HCT116 (cell line): ENCODE measurements at regions not wholly inside any gene's neighbourhood (a gene's known extent, or its start where the extent isn't known, plus 50 kb on each side); places are given as distances from the start of the nearest gene placed in this dataset.

Experiments
- ATAC-seq: fragments of 200-7000 bp; cut with Tn5 transposase; 2 replicates; pipeline ENCODE4 v1.9.1; 2020; ENCODE audit warnings: mild to moderate bottlenecking, moderate library complexity
- BruUV-seq: library from RNA; stranded (reverse); fragments of 400-500 nt; replicated peaks from 2 replicates; lab custom pipeline; 2021; lab: Mats Ljungman, UMichigan
- CTCF ChIA-PET: fragments of 300-600 bp; sonication (Branson Sonifier 250); formaldehyde crosslinking; loops from one replicate; lab custom pipeline; 2021; ENCODE audit warnings: antibody characterized with exemption; lab: Charles Lee
- POLR2A ChIA-PET: fragments of 300-600, 350-600 bp; sonication (Branson Sonifier 250); formaldehyde crosslinking; loops from one replicate; lab custom pipeline; 2021; ENCODE audit warnings: antibody characterized with exemption; lab: Charles Lee
- RAD21 ChIA-PET, 2 experiments: fragments of 300-600 bp; sonication (Branson Sonifier 250); formaldehyde crosslinking; loops; one replicate each; lab custom pipeline; 2023; ENCODE audit warnings: low total read pairs in 2 of 2; ENCODE audit not compliant: uncharacterized antibody in 2 of 2, unreplicated experiment in 2 of 2, low non-redundant PET in 1 of 2; lab: Charles Lee
- DNase-seq: peaks from one replicate; pipeline ENCODE4 v3.0.0-alpha.2; 2010; ENCODE audit warnings: low read depth, low spot score
- H2AFZ ChIP-seq: fragments of 200-600 bp; shearing (Covaris generic), sonication (generic); 2 replicates; pipeline ENCODE4 v1.6.1; 2017; ENCODE audit warnings: low read depth, mixed run types, mixed read lengths, antibody characterized with exemption, low read length; ENCODE audit not compliant: poor library complexity, severe bottlenecking
- H3K27ac ChIP-seq: 2 replicates; pipeline ENCODE4 v1.5.1; 2012; ENCODE audit warnings: low read depth, low read length
- H3K27me3 ChIP-seq: fragments of 200-600 bp; sonication (generic); 2 replicates; pipeline ENCODE4 v1.6.1; 2016; ENCODE audit warnings: mixed run types, low read length, mixed read lengths; ENCODE audit not compliant: insufficient read depth
- H3K36me3 ChIP-seq, 2 experiments: fragments of 200-500 bp in 1 of 2; fragments of 200-600 bp in 1 of 2; sonication (Bioruptor generic) in 1 of 2; sonication (generic) in 1 of 2; 2 replicates each; pipeline versions ENCODE4 v1.5.1 to v1.6.1; 2014 to 2016; ENCODE audit warnings: low read length in 2 of 2, inconsistent platforms in 1 of 2, mixed read lengths in 1 of 2, mixed run types in 1 of 2; ENCODE audit not compliant: insufficient read depth in 2 of 2, control insufficient read depth in 1 of 2
- H3K4me1 ChIP-seq, 2 experiments: fragments of 200-600 bp in 1 of 2; sonication (generic) in 1 of 2; 2 replicates each; pipeline versions ENCODE4 v1.5.1 to v1.6.1; 2012 to 2017; ENCODE audit warnings: low read length in 2 of 2, inconsistent platforms in 1 of 2, mild to moderate bottlenecking in 1 of 2, mixed read lengths in 1 of 2, mixed run types in 1 of 2, moderate library complexity in 1 of 2; ENCODE audit not compliant: insufficient read depth in 2 of 2, control insufficient read depth in 1 of 2
- H3K4me2 ChIP-seq: fragments of 200-600 bp; sonication (generic); 2 replicates; pipeline ENCODE4 v1.6.1; 2017; ENCODE audit warnings: mixed run types, low read length, mixed read lengths
- H3K4me3 ChIP-seq, 2 experiments: fragments of 200-600 bp in 1 of 2; sonication (generic) in 1 of 2; replicated peaks in 1 of 2; 2 replicates each; pipeline ENCODE4 v1.5.1; 2011 to 2016; ENCODE audit warnings: low read length in 2 of 2, control low read depth in 1 of 2, low read depth in 1 of 2, mild to moderate bottlenecking in 1 of 2, mixed read lengths in 1 of 2, mixed run types in 1 of 2
- H3K79me2 ChIP-seq: fragments of 200-600 bp; sonication (generic); 2 replicates; pipeline ENCODE4 v1.6.1; 2017; ENCODE audit warnings: mild to moderate bottlenecking, mixed run types, low read length, moderate library complexity, mixed read lengths; ENCODE audit not compliant: insufficient read depth
- H3K9ac ChIP-seq: fragments of 200-600 bp; sonication (generic); 2 replicates; pipeline ENCODE4 v1.6.1; 2016; ENCODE audit warnings: low read length, mixed read lengths
- H3K9me2 ChIP-seq: fragments of 200-600 bp; sonication (generic), shearing (Covaris generic); 2 replicates; pipeline ENCODE4 v1.6.1; 2017; ENCODE audit warnings: mixed run types, mild to moderate bottlenecking, moderate library complexity; ENCODE audit not compliant: insufficient read depth
- H3K9me3 ChIP-seq, 2 experiments: fragments of 200-500 bp in 1 of 2; fragments of 200-600 bp in 1 of 2; sonication (Bioruptor generic) in 1 of 2; sonication (generic) in 1 of 2; 2 replicates each; pipeline ENCODE4 v1.6.1; 2014 to 2017; ENCODE audit warnings: low read length in 2 of 2, mixed read lengths in 2 of 2, inconsistent platforms in 1 of 2, low read depth in 1 of 2, mild to moderate bottlenecking in 1 of 2, mixed run types in 1 of 2, moderate library complexity in 1 of 2; ENCODE audit not compliant: control insufficient read depth in 1 of 2, insufficient read depth in 1 of 2
- H4K20me1 ChIP-seq: fragments of 200-600 bp; sonication (generic), shearing (Covaris generic); 2 replicates; pipeline ENCODE4 v1.6.1; 2017; ENCODE audit warnings: mixed run types, mild to moderate bottlenecking, moderate library complexity; ENCODE audit not compliant: insufficient read depth
- CBX3 ChIP-seq: IDR thresholded peaks from 2 replicates; pipeline ENCODE4 v1.6.1; 2012; ENCODE audit warnings: low read depth
- CEBPB ChIP-seq: IDR thresholded peaks from 2 replicates; pipeline ENCODE4 v1.6.1; 2012; ENCODE audit warnings: low read depth
- EGR1 ChIP-seq: IDR thresholded peaks from 2 replicates; pipeline ENCODE4 v1.6.1; 2012; ENCODE audit warnings: low read depth
- ELF1 ChIP-seq: IDR thresholded peaks from 2 replicates; pipeline ENCODE4 v1.6.1; 2012; ENCODE audit warnings: low read depth, borderline replicate concordance
- EZH2phosphoT487 ChIP-seq: fragments of 200-600 bp; IDR thresholded peaks from 2 replicates; pipeline ENCODE4 v1.6.1; 2018; ENCODE audit warnings: antibody characterized with exemption, borderline replicate concordance
- JUND ChIP-seq: IDR thresholded peaks from 2 replicates; pipeline ENCODE4 v1.6.1; 2012
- MAX ChIP-seq: IDR thresholded peaks from 2 replicates; pipeline ENCODE4 v1.6.1; 2012
- POLR2A ChIP-seq: IDR thresholded peaks from 2 replicates; pipeline ENCODE4 v1.7.0; 2011; ENCODE audit warnings: borderline replicate concordance; ENCODE audit not compliant: insufficient read depth, insufficient read length; ENCODE audit errors: extremely low read depth
- RAD21 ChIP-seq: IDR thresholded peaks from 2 replicates; pipeline ENCODE4 v1.6.1; 2012; ENCODE audit warnings: low read depth, mild to moderate bottlenecking
- REST ChIP-seq: IDR thresholded peaks from 2 replicates; pipeline ENCODE4 v1.6.1; 2012; ENCODE audit warnings: low read depth
- SIN3A ChIP-seq: IDR thresholded peaks from 2 replicates; pipeline ENCODE4 v1.6.1; 2012; ENCODE audit warnings: low read depth
- SP1 ChIP-seq: IDR thresholded peaks from 2 replicates; pipeline ENCODE4 v1.6.1; 2012; ENCODE audit warnings: low read depth
- YY1 ChIP-seq: IDR thresholded peaks from 2 replicates; pipeline ENCODE4 v1.6.1; 2011; ENCODE audit warnings: low read length, low read depth, moderate library complexity, mild to moderate bottlenecking; ENCODE audit not compliant: insufficient replicate concordance; ENCODE audit errors: extremely low read depth
- ZFX ChIP-seq: fragments of 450-650 bp; IDR thresholded peaks from 2 replicates; pipeline ENCODE4 v1.6.1; 2017
- intact Hi-C: fragments of 100-400 bp; cut with micrococcal nuclease; formaldehyde crosslinking; loops from 2 replicates; pipeline ENCODE4 v1.10.0; 2022

- Histone ChIP-seq H3K27ac (no peak overlapping the region), H2AFZ (no peak overlapping the region), H3K9me2 (no peaks in the 10 kb centered on the region), H3K9me3 (no peaks in the 10 kb centered on the region), H3K4me1 (no peaks in the 10 kb centered on the region), H3K9ac (no peak overlapping the region), H3K36me3 (no peaks in the 10 kb centered on the region), H3K4me2 (no peak overlapping the region), H3K79me2 (no peaks in the 10 kb centered on the region), H3K4me3 (no peak overlapping the region), H4K20me1 (no peaks in the 10 kb centered on the region), H3K27me3 (no peaks in the 10 kb centered on the region)
- DNase-seq (no peak), ATAC-seq (no peak)
- ChIA-PET POLR2A (no interaction called here), CTCF (no interaction called here), RAD21 (no interaction called here)
- no TSS peak for BruUV-seq
- intact Hi-C loops: no loop called here
- no peak for TF ChIP-seq YY1
- TF ChIP-seq CBX3: no peak
- no peak for TF ChIP-seq CEBPB
- no peak for TF ChIP-seq SP1
- no peak for TF ChIP-seq RAD21
- no peak for TF ChIP-seq ZFX
- no peak for TF ChIP-seq MAX
- no peak for TF ChIP-seq EZH2phosphoT487
- no peak for TF ChIP-seq POLR2A
- no peak for TF ChIP-seq JUND
- TF ChIP-seq ELF1: no peak
- no peak for TF ChIP-seq EGR1
- no peak for TF ChIP-seq SIN3A
- no peak for TF ChIP-seq REST
These were observed 359.3 kb downstream of the PLPP3 start for GRCh38 chr1:56220021-56220420.
